ENCODE measurements at regions not wholly inside any gene's neighbourhood (a gene's known extent, or its start where the extent isn't known, plus 50 kb on each side); places are given as distances from the start of the nearest gene placed in this dataset.

- H3K4me1 Mint-ChIP-seq = no peaks in the 10 kb centered on the region
- H3K27me3 ChIP-seq (ENCODE audit: control insufficient read depth, insufficient read depth, low read length, poor library complexity, severe bottlenecking) = peaks cover 10% of the 10 kb centered on the region
- H3K36me3 ChIP-seq (ENCODE audit: control insufficient read depth, insufficient read depth, low read length) = no peaks in the 10 kb centered on the region
- H3K9ac ChIP-seq (ENCODE audit: extremely low read depth, low read length, poor library complexity, severe bottlenecking) = no peak overlapping the region
- 100% methylated on average over 1 of the region's 1 CpG; no CpG with 5 or more reads in 1 of the 2 experiments for WGBS, 2 experiments (ENCODE audit: insufficient coverage in 1 of 2, insufficient read length in 1 of 2)
- no peak for TF ChIP-seq CTCF (conservative IDR thresholded peaks at IDR 0.05)
- no peaks in the 10 kb centered on the region for H3K4me1 ChIP-seq (ENCODE audit: control insufficient read depth, insufficient read depth, low read length)
- peaks cover 2% of the 10 kb centered on the region for H3K27me3 Mint-ChIP-seq (ENCODE audit: insufficient read depth)
- no peak overlapping the region for H3K4me3 Mint-ChIP-seq
- no peak overlapping the region for H3K27ac ChIP-seq (ENCODE audit: low read depth, low read length)
- H3K36me3 Mint-ChIP-seq (ENCODE audit: low read depth) = no peaks in the 10 kb centered on the region
- H3K9me3 ChIP-seq (ENCODE audit: control insufficient read depth, low read length) = no peaks in the 10 kb centered on the region
- no peak overlapping the region for H3K27ac Mint-ChIP-seq
- peaks cover 10% of the 10 kb centered on the region for H3K9me3 Mint-ChIP-seq
- DNase-seq = no peak
- H3K4me3 ChIP-seq (ENCODE audit: low read length) = no peak overlapping the region
Measured at GRCh38 chr7:112630565-112630964, 149.8 kb downstream of the LSMEM1 start.

- Histone ChIP-seq H3K4me3 (ENCODE audit: low read length) (no peak overlapping the region), H3K36me3 (ENCODE audit: control insufficient read depth, insufficient read depth, low read length) (no peaks in the 10 kb centered on the region), H3K9me3 (ENCODE audit: control insufficient read depth, low read length) (peaks cover 6% of the 10 kb centered on the region), H3K9ac (ENCODE audit: extremely low read depth, low read length, poor library complexity, severe bottlenecking) (no peak overlapping the region), H3K27ac (ENCODE audit: low read depth, low read length) (no peak overlapping the region), H3K4me1 (ENCODE audit: control insufficient read depth, insufficient read depth, low read length) (no peaks in the 10 kb centered on the region), H3K27me3 (ENCODE audit: control insufficient read depth, insufficient read depth, low read length, poor library complexity, severe bottlenecking) (peaks cover 4% of the 10 kb centered on the region)
- H3K27ac Mint-ChIP-seq = no peak overlapping the region
- H3K4me1 Mint-ChIP-seq = no peaks in the 10 kb centered on the region
- no peak overlapping the region for H3K4me3 Mint-ChIP-seq
- no peak for TF ChIP-seq CTCF (conservative IDR thresholded peaks at IDR 0.05)
- no peak for DNase-seq
- WGBS, 2 experiments (ENCODE audit: insufficient coverage in 1 of 2, insufficient read length in 1 of 2) = 88 to 95% methylated on average over 3 of the region's 3 CpGs
- H3K36me3 Mint-ChIP-seq (ENCODE audit: low read depth) = no peaks in the 10 kb centered on the region
- peaks cover 5% of the 10 kb centered on the region for H3K9me3 Mint-ChIP-seq
- no peaks in the 10 kb centered on the region for H3K27me3 Mint-ChIP-seq (ENCODE audit: insufficient read depth)
Measured at GRCh38 chr7:112634107-112634506, 153.3 kb downstream of the LSMEM1 start.

- no peak overlapping the region for H3K4me3 ChIP-seq (ENCODE audit: low read length)
- no peak overlapping the region for H3K27ac Mint-ChIP-seq
- H3K9me3 ChIP-seq (ENCODE audit: control insufficient read depth, low read length) = peaks cover 11% of the 10 kb centered on the region
- no peak for TF ChIP-seq CTCF (conservative IDR thresholded peaks at IDR 0.05)
- H3K9ac ChIP-seq (ENCODE audit: extremely low read depth, low read length, poor library complexity, severe bottlenecking) = no peak overlapping the region
- H3K36me3 Mint-ChIP-seq (ENCODE audit: low read depth) = no peaks in the 10 kb centered on the region
- DNase-seq = no peak
- H3K27me3 ChIP-seq (ENCODE audit: control insufficient read depth, insufficient read depth, low read length, poor library complexity, severe bottlenecking) = peaks cover 4% of the 10 kb centered on the region
- peaks cover 9% of the 10 kb centered on the region for H3K9me3 Mint-ChIP-seq
- no peak overlapping the region for H3K4me3 Mint-ChIP-seq
- no peaks in the 10 kb centered on the region for H3K4me1 ChIP-seq (ENCODE audit: control insufficient read depth, insufficient read depth, low read length)
- H3K27me3 Mint-ChIP-seq (ENCODE audit: insufficient read depth) = no peaks in the 10 kb centered on the region
- no peak overlapping the region for H3K27ac ChIP-seq (ENCODE audit: low read depth, low read length)
- H3K36me3 ChIP-seq (ENCODE audit: control insufficient read depth, insufficient read depth, low read length) = no peaks in the 10 kb centered on the region
- H3K4me1 Mint-ChIP-seq = no peaks in the 10 kb centered on the region
Measured at GRCh38 chr7:112635742-112636141, 154.5 kb downstream of the TMEM168 start.
